ENCODE measurements at regions not wholly inside any gene's neighbourhood (a gene's known extent, or its start where the extent isn't known, plus 50 kb on each side); places are given as distances from the start of the nearest gene placed in this dataset.

DNA sequence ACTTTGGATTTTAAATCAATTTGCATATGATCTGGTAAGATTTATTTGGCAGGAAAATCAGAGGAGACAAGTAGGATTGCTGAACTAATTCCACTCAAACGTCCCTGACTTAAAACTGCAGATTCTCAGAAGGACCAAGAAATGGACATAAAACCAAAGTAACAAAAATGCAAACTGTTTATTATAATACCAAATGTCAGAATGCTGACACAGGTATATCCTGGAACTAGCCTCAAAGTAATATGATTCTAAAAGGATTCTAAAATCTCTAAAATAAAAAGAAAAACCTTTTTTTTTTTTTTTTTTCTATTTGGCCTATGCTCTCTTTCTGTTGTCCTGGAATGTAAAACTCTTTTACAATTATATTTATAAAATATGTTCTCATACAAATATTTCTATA, 74.4 kb upstream of the BTBD3 start:
- intact Hi-C loops (cut with DNase I) = no loop called here
- H3K36me3 ChIP-seq = no peaks in the 10 kb centered on the region
- H3K27ac ChIP-seq = no peak overlapping the region
- WGBS, 2 donors = 73 to 83% methylated on average over 1 of the region's 1 CpG
- DNase-seq = no peak
- TF ChIP-seq, protein P1, sequence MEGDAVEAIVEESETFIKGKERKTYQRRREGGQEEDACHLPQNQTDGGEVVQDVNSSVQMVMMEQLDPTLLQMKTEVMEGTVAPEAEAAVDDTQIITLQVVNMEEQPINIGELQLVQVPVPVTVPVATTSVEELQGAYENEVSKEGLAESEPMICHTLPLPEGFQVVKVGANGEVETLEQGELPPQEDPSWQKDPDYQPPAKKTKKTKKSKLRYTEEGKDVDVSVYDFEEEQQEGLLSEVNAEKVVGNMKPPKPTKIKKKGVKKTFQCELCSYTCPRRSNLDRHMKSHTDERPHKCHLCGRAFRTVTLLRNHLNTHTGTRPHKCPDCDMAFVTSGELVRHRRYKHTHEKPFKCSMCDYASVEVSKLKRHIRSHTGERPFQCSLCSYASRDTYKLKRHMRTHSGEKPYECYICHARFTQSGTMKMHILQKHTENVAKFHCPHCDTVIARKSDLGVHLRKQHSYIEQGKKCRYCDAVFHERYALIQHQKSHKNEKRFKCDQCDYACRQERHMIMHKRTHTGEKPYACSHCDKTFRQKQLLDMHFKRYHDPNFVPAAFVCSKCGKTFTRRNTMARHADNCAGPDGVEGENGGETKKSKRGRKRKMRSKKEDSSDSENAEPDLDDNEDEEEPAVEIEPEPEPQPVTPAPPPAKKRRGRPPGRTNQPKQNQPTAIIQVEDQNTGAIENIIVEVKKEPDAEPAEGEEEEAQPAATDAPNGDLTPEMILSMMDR (IDR thresholded peaks at IDR 0.05) = no peak
- H3K4me1 ChIP-seq = no peaks in the 10 kb centered on the region
- H3K4me3 ChIP-seq = no peak overlapping the region
- H3K9me3 ChIP-seq = no peaks in the 10 kb centered on the region
- H3K27me3 ChIP-seq = no peaks in the 10 kb centered on the region
- ATAC-seq = no peak

DNA sequence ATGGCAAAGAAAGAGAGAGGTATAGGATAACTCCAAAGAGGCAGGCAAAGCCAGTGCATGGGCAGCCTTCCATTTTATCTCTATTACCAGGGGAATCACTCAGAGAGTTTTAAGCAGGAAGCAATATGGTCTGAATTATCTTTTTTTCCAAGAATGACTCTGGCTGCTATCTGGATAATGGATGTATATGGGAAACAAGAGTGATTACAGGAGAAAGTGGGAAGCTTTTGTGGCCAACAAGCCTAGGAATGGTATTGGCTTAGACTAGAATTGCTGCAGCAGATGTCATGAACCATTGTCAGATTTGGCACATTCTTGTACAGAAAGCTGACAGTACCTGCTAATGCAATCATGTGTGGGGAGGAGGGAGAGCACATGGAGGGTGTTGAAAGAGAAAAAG, 73.0 kb upstream of the BTBD3 start:
- intact Hi-C loops (cut with DNase I) = no loop called here
- Histone ChIP-seq H3K4me3 (no peak overlapping the region), H3K36me3 (no peaks in the 10 kb centered on the region), H3K27me3 (no peaks in the 10 kb centered on the region), H3K9me3 (no peaks in the 10 kb centered on the region), H3K4me1 (peaks cover 0 to under 1% (median 0%) of the 10 kb centered on the region in 9 donors), H3K27ac (no peak overlapping the region)
- no peak for ATAC-seq
- TF ChIP-seq, protein P1 (IDR thresholded peaks at IDR 0.05) = no peak
- DNase-seq = no peak

DNA sequence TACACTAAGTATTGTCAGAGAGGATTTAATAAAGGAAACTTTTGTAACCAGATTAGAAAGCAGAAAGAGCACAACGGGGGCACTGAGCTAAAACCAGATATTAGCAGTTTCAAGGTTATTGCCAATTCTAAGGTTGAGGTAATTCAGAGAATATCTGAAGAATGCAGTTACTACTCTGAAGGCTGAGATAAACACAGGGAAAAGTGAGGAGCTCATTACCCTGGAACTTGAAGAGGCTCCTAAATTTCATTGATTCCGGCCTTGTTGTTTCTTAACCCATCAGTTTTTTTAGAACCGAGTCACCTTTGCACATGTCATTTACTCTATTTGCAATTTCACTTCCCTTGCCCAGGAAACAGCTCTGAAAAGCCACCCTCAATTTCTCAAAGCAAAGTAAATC, 72.4 kb upstream of the BTBD3 start:
- no peak for DNase-seq
- intact Hi-C loops (cut with DNase I) = no loop called here
- Histone ChIP-seq H3K4me3 (no peak overlapping the region), H3K27ac (no peak overlapping the region), H3K27me3 (no peaks in the 10 kb centered on the region), H3K4me1 (peaks cover 0 to 3% (median 0%) of the 10 kb centered on the region in 9 donors), H3K36me3 (no peaks in the 10 kb centered on the region), H3K9me3 (no peaks in the 10 kb centered on the region)
- ATAC-seq = no peak
- 68 to 76% methylated on average over 3 of the region's 3 CpGs for WGBS, 2 donors
- TF ChIP-seq, protein P1 (IDR thresholded peaks at IDR 0.05) = no peak

DNA sequence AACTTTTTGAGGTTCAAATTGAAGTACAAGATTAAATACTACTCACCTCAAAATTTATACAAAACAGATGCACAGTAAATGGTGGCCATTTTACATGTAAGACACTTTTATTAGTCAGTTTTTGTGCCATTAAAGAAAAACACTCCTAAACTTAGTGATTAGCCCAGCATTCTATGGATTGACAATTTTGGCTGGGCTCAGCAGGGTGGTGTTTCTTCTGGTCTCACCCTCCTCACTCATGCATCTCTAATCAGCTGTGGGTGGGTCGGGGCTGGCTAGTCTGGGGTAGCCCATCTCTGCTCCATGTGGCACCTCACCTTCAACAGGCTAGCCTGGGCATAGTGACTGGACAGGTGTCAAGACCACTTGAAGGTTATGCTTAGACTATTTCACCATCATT, 71.6 kb upstream of the BTBD3 start:
- intact Hi-C loops (cut with DNase I) = no loop called here
- no peaks in the 10 kb centered on the region for H3K9me3 ChIP-seq
- no peaks in the 10 kb centered on the region for H3K36me3 ChIP-seq
- no peak for ATAC-seq
- TF ChIP-seq, protein P1 (IDR thresholded peaks at IDR 0.05) = no peak
- no peak overlapping the region for H3K27ac ChIP-seq
- peaks cover 0 to 3% (median 0%) of the 10 kb centered on the region in 9 donors for H3K4me1 ChIP-seq
- no peak for DNase-seq
- 77 to 83% methylated on average over 1 of the region's 1 CpG for WGBS, 2 donors
- H3K4me3 ChIP-seq = no peak overlapping the region
- H3K27me3 ChIP-seq = no peaks in the 10 kb centered on the region

DNA sequence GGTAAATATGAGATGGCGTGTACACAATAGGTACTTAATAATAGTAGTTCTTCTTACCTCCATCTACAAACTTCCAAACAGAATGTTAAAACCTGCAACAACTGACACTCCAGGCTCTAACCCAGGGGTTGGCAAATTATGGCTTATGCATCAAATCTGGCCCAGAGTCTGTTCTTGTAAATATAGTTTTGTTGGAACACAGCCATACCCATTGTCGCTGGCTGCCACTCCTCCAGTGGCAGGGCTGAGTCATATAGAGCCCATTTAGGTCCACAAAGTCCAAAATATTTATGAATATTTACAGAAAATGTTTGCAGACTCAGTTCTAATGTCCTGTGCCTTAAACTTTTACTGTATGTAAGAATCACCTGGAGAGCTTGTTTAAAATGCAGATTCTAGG, 69.9 kb upstream of the BTBD3 start:
- TF ChIP-seq, protein P1 (IDR thresholded peaks at IDR 0.05) = no peak
- Histone ChIP-seq H3K27me3 (no peaks in the 10 kb centered on the region), H3K4me3 (no peak overlapping the region), H3K27ac (no peak overlapping the region), H3K36me3 (no peaks in the 10 kb centered on the region), H3K4me1 (peaks cover 0 to 3% (median 0%) of the 10 kb centered on the region in 9 donors), H3K9me3 (no peaks in the 10 kb centered on the region)
- ATAC-seq (no peak), DNase-seq (no peak)
- 81% methylated on average over 2 of the region's 2 CpGs for WGBS, 2 donors
- intact Hi-C loops (cut with DNase I) = no loop called here
